ENCODE measurements at regions not wholly inside any gene's neighbourhood (a gene's known extent, or its start where the extent isn't known, plus 50 kb on each side); places are given as distances from the start of the nearest gene placed in this dataset.

DNA sequence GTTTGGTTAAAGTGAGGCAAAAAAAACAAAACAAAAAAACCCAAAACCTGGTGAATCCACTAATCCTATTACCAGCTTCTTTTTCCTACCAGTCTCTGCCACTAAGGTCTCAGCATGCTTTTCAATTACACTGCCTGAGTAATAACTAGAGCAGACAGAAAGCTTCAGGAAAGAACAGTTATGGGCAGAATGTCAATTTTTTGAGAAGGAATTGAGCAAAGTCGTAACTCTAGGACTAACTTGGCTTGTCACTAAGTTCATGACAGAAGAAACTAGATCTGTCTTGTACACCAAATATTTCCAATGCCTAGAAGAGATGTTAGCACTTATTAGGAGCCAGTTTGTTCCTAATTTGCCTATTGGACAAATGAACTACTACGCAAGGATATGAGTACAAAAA, 148.8 kb upstream of the CNOT2 start:
- Histone ChIP-seq H3K4me2 (no peak overlapping the region), H3K4me1 (no peaks in the 10 kb centered on the region), H4K20me1 (no peaks in the 10 kb centered on the region), H3K27me3 (no peaks in the 10 kb centered on the region), H3K4me3 (no peak overlapping the region), H3K36me3 (no peaks in the 10 kb centered on the region), H3K9ac (no peak overlapping the region), H3K27ac (no peak overlapping the region), H3K9me3 (no peaks in the 10 kb centered on the region; the same call in 1 of the 2 replicates)
- no peak for TF ChIP-seq Cebpa-rat (IDR thresholded peaks at IDR 0.05)

DNA sequence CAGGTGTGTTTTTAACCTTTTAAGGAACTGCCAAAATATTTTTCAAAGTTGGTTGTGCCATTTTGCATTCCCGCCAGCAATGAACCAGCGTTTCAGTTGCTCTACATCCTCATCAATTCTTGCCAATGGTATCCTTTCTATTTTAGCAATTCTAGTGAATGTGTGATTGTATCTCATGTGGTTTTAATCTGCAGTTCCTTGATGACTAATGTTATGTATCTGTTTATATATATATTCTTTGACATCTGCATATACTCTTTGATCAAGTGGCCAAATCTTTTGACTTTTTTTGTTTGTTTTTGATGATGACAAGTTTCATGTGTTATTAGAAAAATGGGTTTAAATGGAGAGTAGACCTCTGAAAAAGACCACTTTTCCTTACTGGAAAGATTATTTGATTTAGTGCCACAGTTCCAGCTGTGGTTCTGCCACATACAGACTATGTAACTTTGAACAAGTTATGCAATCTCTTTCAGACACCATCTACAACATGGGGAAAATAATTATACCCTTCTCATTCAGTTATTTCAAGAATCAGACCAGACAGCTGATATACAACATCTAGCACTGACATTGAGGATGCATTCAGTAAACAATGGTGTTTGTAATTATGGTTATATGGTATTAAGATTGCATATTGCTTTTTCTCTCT, 146.3 kb upstream of the CNOT2 start:
- H3K4me3 ChIP-seq: no peak overlapping the region
- H3K4me2 ChIP-seq: no peak overlapping the region
- H3K36me3 ChIP-seq: no peaks in the 10 kb centered on the region
- no peaks in the 10 kb centered on the region for H4K20me1 ChIP-seq
- no peak for TF ChIP-seq Cebpa-rat (IDR thresholded peaks at IDR 0.05)
- no peaks in the 10 kb centered on the region for H3K27me3 ChIP-seq
- no peaks in the 10 kb centered on the region; the same call in 1 of the 2 replicates for H3K9me3 ChIP-seq
- no peak overlapping the region for H3K9ac ChIP-seq
- no peaks in the 10 kb centered on the region for H3K4me1 ChIP-seq
- H3K27ac ChIP-seq: no peak overlapping the region

- Histone ChIP-seq H3K4me1 (no peaks in the 10 kb centered on the region), H3K4me3 (no peak overlapping the region), H3K4me2 (no peak overlapping the region), H3K27me3 (no peaks in the 10 kb centered on the region), H3K36me3 (no peaks in the 10 kb centered on the region), H3K27ac (no peak overlapping the region), H3K9me3 (no peaks in the 10 kb centered on the region), H3K9ac (no peak overlapping the region), H4K20me1 (no peaks in the 10 kb centered on the region)
- no peak for TF ChIP-seq Cebpa-rat (IDR thresholded peaks at IDR 0.05)
These were observed 142.2 kb upstream of the CNOT2 start for GRCh38 chr12:70101064-70101463.

- no peaks in the 10 kb centered on the region for H3K27me3 ChIP-seq
- no peak for TF ChIP-seq Cebpa-rat (IDR thresholded peaks at IDR 0.05)
These were observed 136.9 kb upstream of the CNOT2 start for GRCh38 chr12:70106347-70106746.

GRCh38 chr12:70110085-70110484, 133.1 kb upstream of the CNOT2 start:
- H3K4me3 ChIP-seq: no peak overlapping the region
- no peaks in the 10 kb centered on the region for H3K36me3 ChIP-seq
- H3K4me2 ChIP-seq: no peak overlapping the region
- no peak overlapping the region for H3K27ac ChIP-seq
- H3K4me1 ChIP-seq: no peaks in the 10 kb centered on the region
- H3K9me3 ChIP-seq: peaks cover 32% of the 10 kb centered on the region
- H3K27me3 ChIP-seq: no peaks in the 10 kb centered on the region
- no peak overlapping the region for H3K9ac ChIP-seq
- H4K20me1 ChIP-seq: no peaks in the 10 kb centered on the region
- no peak for TF ChIP-seq Cebpa-rat (IDR thresholded peaks at IDR 0.05)

More at GRCh38 chr12:70106347-70106746, 136.9 kb upstream of the CNOT2 start:
- H3K9me3 ChIP-seq: peaks cover 32% of the 10 kb centered on the region
- H3K27ac ChIP-seq: no peak overlapping the region
- H3K4me1 ChIP-seq: no peaks in the 10 kb centered on the region
- no peak overlapping the region for H3K4me2 ChIP-seq
- no peak overlapping the region for H3K9ac ChIP-seq
- no peaks in the 10 kb centered on the region for H4K20me1 ChIP-seq
- no peaks in the 10 kb centered on the region for H3K36me3 ChIP-seq
- H3K4me3 ChIP-seq: no peak overlapping the region

DNA sequence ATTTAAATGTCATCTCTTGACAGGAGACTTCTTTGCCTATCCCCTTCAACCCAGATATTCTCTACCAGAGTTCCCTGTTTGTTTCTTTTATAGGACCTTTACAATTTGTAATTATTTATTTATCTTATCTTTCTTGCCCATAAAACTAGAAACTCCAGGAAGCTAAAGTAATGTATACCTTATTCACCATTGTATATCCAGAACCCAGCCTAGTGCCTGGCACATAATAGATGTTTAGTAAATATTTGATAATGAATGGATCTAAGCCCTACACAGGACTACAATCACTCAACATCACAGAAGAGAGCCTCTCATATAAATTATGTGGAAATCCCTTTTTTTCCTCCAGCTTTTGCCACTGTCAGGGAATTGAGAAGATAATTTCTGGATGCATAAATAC, 125.6 kb upstream of the CNOT2 start:
- Histone ChIP-seq H3K4me1 (no peaks in the 10 kb centered on the region), H3K36me3 (no peaks in the 10 kb centered on the region), H3K4me3 (no peak overlapping the region), H3K9ac (no peak overlapping the region), H4K20me1 (no peaks in the 10 kb centered on the region), H3K9me3 (no peaks in the 10 kb centered on the region), H3K27ac (no peak overlapping the region), H3K27me3 (no peaks in the 10 kb centered on the region), H3K4me2 (no peak overlapping the region)
- no peak for TF ChIP-seq Cebpa-rat (IDR thresholded peaks at IDR 0.05)

GRCh38 chr12:70120970-70121369, 122.3 kb upstream of the CNOT2 start:
- no peak for TF ChIP-seq Cebpa-rat (IDR thresholded peaks at IDR 0.05)
- Histone ChIP-seq H3K4me3 (no peak overlapping the region), H3K9ac (no peak overlapping the region), H3K4me2 (no peak overlapping the region), H3K27me3 (no peaks in the 10 kb centered on the region), H3K27ac (no peak overlapping the region), H3K4me1 (no peaks in the 10 kb centered on the region), H3K36me3 (no peaks in the 10 kb centered on the region), H3K9me3 (no peaks in the 10 kb centered on the region), H4K20me1 (no peaks in the 10 kb centered on the region)

DNA sequence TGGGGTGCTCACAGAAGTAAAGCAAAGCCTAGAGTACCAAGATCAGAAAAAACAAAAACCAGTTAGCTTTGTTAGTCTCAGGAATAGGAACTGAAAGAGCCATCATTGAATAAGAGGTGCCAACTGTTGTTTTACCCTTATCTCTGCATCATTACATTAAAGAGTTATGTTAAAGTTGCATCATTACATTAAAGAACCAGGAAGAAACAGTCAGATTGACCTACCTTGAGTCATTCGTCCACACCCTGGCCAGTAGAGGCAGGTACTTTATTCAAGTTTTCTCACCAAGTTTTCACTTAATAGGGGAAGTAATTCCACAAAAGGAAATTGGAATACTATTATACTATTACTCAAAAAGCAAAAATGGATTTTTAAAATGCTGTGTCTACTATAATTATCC, 121.7 kb upstream of the CNOT2 start:
- Histone ChIP-seq H4K20me1 (no peaks in the 10 kb centered on the region), H3K27ac (no peak overlapping the region), H3K9me3 (no peaks in the 10 kb centered on the region), H3K4me3 (no peak overlapping the region), H3K27me3 (no peaks in the 10 kb centered on the region), H3K9ac (no peak overlapping the region), H3K4me2 (no peak overlapping the region), H3K36me3 (no peaks in the 10 kb centered on the region), H3K4me1 (no peaks in the 10 kb centered on the region)
- no peak for TF ChIP-seq Cebpa-rat (IDR thresholded peaks at IDR 0.05)

GRCh38 chr12:70122804-70123203, 120.4 kb upstream of the CNOT2 start:
- no peak overlapping the region for H3K27ac ChIP-seq
- H3K9me3 ChIP-seq: no peaks in the 10 kb centered on the region
- H3K36me3 ChIP-seq: no peaks in the 10 kb centered on the region
- H3K9ac ChIP-seq: no peak overlapping the region
- H3K4me1 ChIP-seq: no peaks in the 10 kb centered on the region
- H3K27me3 ChIP-seq: no peaks in the 10 kb centered on the region
- H3K4me2 ChIP-seq: no peak overlapping the region
- no peak for TF ChIP-seq Cebpa-rat (IDR thresholded peaks at IDR 0.05)
- no peaks in the 10 kb centered on the region for H4K20me1 ChIP-seq
- H3K4me3 ChIP-seq: no peak overlapping the region

DNA sequence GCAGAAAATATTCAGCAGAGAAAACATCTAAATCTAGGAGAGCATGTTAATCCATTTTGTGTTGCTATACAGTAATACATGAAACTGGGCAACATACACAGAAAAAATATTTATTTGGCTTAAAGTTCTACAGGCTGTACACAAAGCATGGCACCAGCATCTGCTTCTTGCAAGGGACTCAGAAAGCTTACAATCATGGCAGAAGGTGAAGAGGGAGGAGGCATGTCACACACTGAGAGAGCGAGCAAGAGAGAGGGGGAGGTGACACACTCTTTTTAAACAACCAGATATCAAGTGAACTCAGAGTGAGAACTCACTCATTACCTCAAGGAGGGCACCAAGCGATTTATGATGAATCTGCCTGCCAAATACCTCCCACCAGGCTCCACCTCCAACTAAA, 94.2 kb upstream of the CNOT2 start:
- no peak overlapping the region for H3K4me3 ChIP-seq
- no peaks in the 10 kb centered on the region for H4K20me1 ChIP-seq
- H3K27ac ChIP-seq: no peak overlapping the region
- no peak overlapping the region for H3K4me2 ChIP-seq
- no peaks in the 10 kb centered on the region for H3K27me3 ChIP-seq
- peaks cover 23% of the 10 kb centered on the region for H3K9me3 ChIP-seq
- H3K36me3 ChIP-seq: no peaks in the 10 kb centered on the region
- H3K4me1 ChIP-seq: no peaks in the 10 kb centered on the region
- no peak overlapping the region for H3K9ac ChIP-seq
- no peak for TF ChIP-seq Cebpa-rat (IDR thresholded peaks at IDR 0.05)

DNA sequence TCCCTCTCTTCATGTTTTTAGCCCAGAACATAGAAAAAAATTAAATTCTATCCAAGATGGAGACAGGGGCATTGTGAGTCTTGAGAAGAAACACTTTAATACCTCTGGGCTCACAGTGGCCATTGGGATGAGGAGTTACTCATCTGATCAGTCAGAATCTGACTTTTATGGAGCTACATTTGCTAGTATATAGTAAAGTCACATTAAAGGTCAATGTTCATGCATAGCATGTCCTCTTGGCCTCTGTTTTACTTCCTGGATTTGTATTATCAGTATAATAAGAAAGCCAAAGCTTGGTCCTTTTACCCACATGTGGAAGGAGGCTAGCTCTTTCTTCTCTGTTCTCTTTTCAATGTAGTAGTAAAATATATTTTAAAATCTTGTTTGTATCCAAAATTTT, 93.6 kb upstream of the CNOT2 start:
- Histone ChIP-seq H3K4me3 (no peak overlapping the region), H3K4me2 (no peak overlapping the region), H3K9ac (no peak overlapping the region), H3K27ac (no peak overlapping the region), H3K27me3 (no peaks in the 10 kb centered on the region), H3K36me3 (no peaks in the 10 kb centered on the region), H3K9me3 (peaks cover 28% of the 10 kb centered on the region), H3K4me1 (no peaks in the 10 kb centered on the region), H4K20me1 (no peaks in the 10 kb centered on the region)
- no peak for TF ChIP-seq Cebpa-rat (IDR thresholded peaks at IDR 0.05)
